ENCODE measurements at regions not wholly inside any gene's neighbourhood (a gene's known extent, or its start where the extent isn't known, plus 50 kb on each side); places are given as distances from the start of the nearest gene placed in this dataset.
"Not testable (repeated sequence)": the region's sequence is repeated elsewhere in the genome, so short reads cannot be mapped to it uniquely, and the experiment has no call there.

GRCh38 chr2:35246702-35247101 lies 1108.9 kb upstream of the CRIM1 start:
- no peak for DNase-seq
- intact Hi-C loops (cut with DNase I): no loop called here

- DNase-seq: no peak
- intact Hi-C loops (cut with DNase I): no loop called here
These were observed 1127.0 kb upstream of the CRIM1 start for GRCh38 chr2:35228584-35228983.

- intact Hi-C loops (cut with DNase I): no loop called here
- no peak for DNase-seq
These were observed 1135.1 kb upstream of the CRIM1 start for GRCh38 chr2:35220461-35220860.

- no peak for DNase-seq
- intact Hi-C loops (cut with DNase I): no loop called here
These were observed 1150.7 kb upstream of the CRIM1 start for GRCh38 chr2:35204881-35205280.

- intact Hi-C loops (cut with DNase I): no loop called here
These were observed 1151.3 kb upstream of the CRIM1 start for GRCh38 chr2:35204323-35204722.

GRCh38 chr2:35199298-35199697 lies 1156.3 kb upstream of the CRIM1 start:
- intact Hi-C loops (cut with DNase I): no loop called here
- no peak for DNase-seq

More at GRCh38 chr2:35204323-35204722, 1151.3 kb upstream of the CRIM1 start:
- no peak for DNase-seq

GRCh38 chr2:35185861-35186412 lies 1169.6 kb upstream of the CRIM1 start:
- intact Hi-C loops (cut with DNase I): no loop called here
- DNase-seq: no peak

- no peak for DNase-seq
- intact Hi-C loops (cut with DNase I): no loop called here
These were observed 1171.1 kb upstream of the CRIM1 start for GRCh38 chr2:35184471-35184870.

- DNase-seq; intact Hi-C loops (cut with DNase I): not testable (repeated sequence)
These were observed 1178.9 kb upstream of the CRIM1 start for GRCh38 chr2:35176726-35177125.

GRCh38 chr2:35174845-35175244 lies 1180.7 kb upstream of the CRIM1 start:
- no peak for DNase-seq

GRCh38 chr2:35172687-35173086 lies 1182.9 kb upstream of the CRIM1 start:
- DNase-seq: no peak

More at GRCh38 chr2:35174845-35175244, 1180.7 kb upstream of the CRIM1 start:
- intact Hi-C loops (cut with DNase I): no loop called here

GRCh38 chr2:35168351-35168750 lies 1187.2 kb upstream of the CRIM1 start:
- DNase-seq: no peak
- intact Hi-C loops (cut with DNase I): no loop called here

More at GRCh38 chr2:35172687-35173086, 1182.9 kb upstream of the CRIM1 start:
- intact Hi-C loops (cut with DNase I): no loop called here

- intact Hi-C loops (cut with DNase I): no loop called here
- no peak for DNase-seq
These were observed 1191.6 kb upstream of the CRIM1 start for GRCh38 chr2:35163948-35164347.

- DNase-seq: no peak
- intact Hi-C loops (cut with DNase I): no loop called here
These were observed 1194.7 kb upstream of the CRIM1 start for GRCh38 chr2:35160871-35161270.

- intact Hi-C loops (cut with DNase I): no loop called here
These were observed 1229.7 kb upstream of the CRIM1 start for GRCh38 chr2:35125871-35126270.

GRCh38 chr2:35125278-35125677 lies 1230.3 kb upstream of the CRIM1 start:
- DNase-seq: peak in 1 of 10 donors; percentile 41
- intact Hi-C loops (cut with DNase I): no loop called here

More at GRCh38 chr2:35125871-35126270, 1229.7 kb upstream of the CRIM1 start:
- DNase-seq: no peak

GRCh38 chr2:35116151-35116550 lies 1239.4 kb upstream of the CRIM1 start:
- intact Hi-C loops (cut with DNase I): no loop called here
- DNase-seq: no peak

GRCh38 chr2:35114765-35115164 lies 1240.8 kb upstream of the CRIM1 start:
- no peak for DNase-seq
- intact Hi-C loops (cut with DNase I): no loop called here

GRCh38 chr2:35112367-35112766 lies 1243.2 kb upstream of the CRIM1 start:
- intact Hi-C loops (cut with DNase I); DNase-seq: not testable (repeated sequence)

GRCh38 chr2:35104309-35104708 lies 1251.3 kb upstream of the CRIM1 start:
- intact Hi-C loops (cut with DNase I): no loop called here

GRCh38 chr2:35099342-35099741 lies 1256.2 kb upstream of the CRIM1 start:
- intact Hi-C loops (cut with DNase I): no loop called here
- DNase-seq: no peak

More at GRCh38 chr2:35104309-35104708, 1251.3 kb upstream of the CRIM1 start:
- DNase-seq: no peak

GRCh38 chr2:35082072-35082471 lies 1273.5 kb upstream of the CRIM1 start:
- intact Hi-C loops (cut with DNase I): no loop called here
- no peak for DNase-seq

GRCh38 chr2:35081622-35082015 lies 1274.0 kb upstream of the CRIM1 start:
- intact Hi-C loops (cut with DNase I): no loop called here
- DNase-seq: no peak
